Thymus (tissue), 11 donors: ENCODE measurements at regions not wholly inside any gene's neighbourhood (a gene's known extent, or its start where the extent isn't known, plus 50 kb on each side); places are given as distances from the start of the nearest gene placed in this dataset.

Experiments used
- DNase-seq, 9 donors: peaks; one replicate each; pipeline ENCODE4 v3.0.0-alpha.2; 2013; ENCODE audit warnings: low spot score in 9 of 9, low read depth in 6 of 9, missing footprints in 1 of 9
- H3K27ac ChIP-seq, 2 donors: one replicate each; pipeline ENCODE4 v1.5.1; 2013; ENCODE audit warnings: control low read depth in 1 of 2, low read depth in 1 of 2, low read length in 1 of 2, mild to moderate bottlenecking in 1 of 2, moderate library complexity in 1 of 2
- H3K27me3 ChIP-seq, 2 donors: one replicate each; pipeline ENCODE4 v1.5.1; 2013; ENCODE audit warnings: low read length in 1 of 2; ENCODE audit not compliant: control insufficient read depth in 2 of 2, insufficient read depth in 1 of 2
- H3K36me3 ChIP-seq, 2 donors: one replicate each; pipeline ENCODE4 v1.5.1; 2013; ENCODE audit warnings: low read length in 1 of 2, mild to moderate bottlenecking in 1 of 2, moderate library complexity in 1 of 2; ENCODE audit not compliant: control insufficient read depth in 2 of 2, insufficient read depth in 2 of 2
- H3K4me1 ChIP-seq, 2 donors: one replicate each; pipeline ENCODE4 v1.5.1; 2013; ENCODE audit warnings: low read length in 2 of 2; ENCODE audit not compliant: control insufficient read depth in 2 of 2, insufficient read depth in 2 of 2
- H3K4me3 ChIP-seq, 2 donors: one replicate each; pipeline ENCODE4 v1.5.1; 2013; ENCODE audit warnings: low read length in 2 of 2, control low read depth in 1 of 2, mild to moderate bottlenecking in 1 of 2
- H3K9me3 ChIP-seq, 2 donors: one replicate each; pipeline ENCODE4 v1.5.1; 2013; ENCODE audit warnings: low read length in 1 of 2, mild to moderate bottlenecking in 1 of 2; ENCODE audit not compliant: control insufficient read depth in 2 of 2, insufficient read depth in 1 of 2
- WGBS: extraction: QIAGEN DNeasy Blood & Tissue Kit; methylation state at CpG from one replicate; pipeline ENCODE4 v1.1.7; 2013; 5-methylcytosine and 5-hydroxymethylcytosine counted together
- donor health status: healthy.

- no peak overlapping the region for H3K27ac ChIP-seq
- H3K9me3 ChIP-seq, result no peaks in the 10 kb centered on the region
- H3K27me3 ChIP-seq, result no peaks in the 10 kb centered on the region
- 87% methylated on average over 1 of the region's 1 CpG for WGBS
- H3K4me1 ChIP-seq, result no peaks in the 10 kb centered on the region
- H3K36me3 ChIP-seq, result no peaks in the 10 kb centered on the region
- H3K4me3 ChIP-seq, result no peak overlapping the region
- no peak for DNase-seq
These were observed 562.6 kb downstream of the ANXA1 start for GRCh38 chr9:73714294-73714693.

DNA sequence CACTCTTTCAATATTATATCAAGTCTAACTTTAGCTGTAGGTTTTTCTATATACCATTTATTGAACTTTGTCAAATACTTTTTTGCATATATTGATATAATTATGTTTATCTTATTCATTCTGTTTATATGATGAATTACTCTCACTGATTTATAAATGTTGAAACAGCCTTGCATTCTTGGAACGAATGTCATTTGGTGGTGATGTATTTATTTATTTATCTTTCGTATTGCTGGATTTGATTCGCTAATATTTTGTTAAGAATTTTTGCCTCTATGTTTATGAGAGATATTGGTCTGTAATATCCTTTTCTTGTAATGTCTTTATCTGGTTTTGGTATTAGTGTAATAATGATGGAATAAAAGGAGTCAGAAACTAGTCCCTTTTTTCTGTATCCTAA is 563.9 kb downstream of the ANXA1 start:
- DNase-seq, result no peak
- H3K4me1 ChIP-seq, result no peaks in the 10 kb centered on the region
- 93% methylated on average over 3 of the region's 3 CpGs for whole genome bisulfite sequencing
- H3K27me3 ChIP-seq, result no peaks in the 10 kb centered on the region
- H3K9me3 ChIP-seq, result no peaks in the 10 kb centered on the region
- H3K27ac ChIP-seq, result no peak overlapping the region
- no peaks in the 10 kb centered on the region for H3K36me3 ChIP-seq
- no peak overlapping the region for H3K4me3 ChIP-seq

DNA sequence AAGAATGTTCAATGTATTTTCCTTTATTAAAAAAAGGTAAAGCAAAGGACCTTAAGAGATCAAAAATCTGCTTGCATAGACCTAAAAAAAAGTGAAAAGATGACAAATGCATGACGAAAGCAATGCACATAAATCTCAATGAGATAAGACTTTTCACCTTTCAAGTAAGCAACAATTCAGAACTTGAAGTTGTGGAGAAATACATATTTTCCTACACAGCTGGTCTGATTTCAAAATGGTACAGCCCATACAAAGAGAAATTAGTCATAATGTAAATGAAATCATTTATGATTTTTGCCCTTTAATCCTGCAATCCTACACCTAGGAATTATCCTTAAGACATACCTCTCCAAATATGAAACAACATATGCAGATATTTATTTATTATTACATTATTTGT is 568.0 kb downstream of the ANXA1 start:
- Histone ChIP-seq H3K4me3 (no peak overlapping the region), H3K27me3 (no peaks in the 10 kb centered on the region), H3K36me3 (no peaks in the 10 kb centered on the region), H3K4me1 (no peaks in the 10 kb centered on the region), H3K9me3 (peaks cover 0 to 3% of the 10 kb centered on the region in 2 donors), H3K27ac (no peak overlapping the region)
- 94% methylated on average over 1 of the region's 1 CpG for WGBS
- DNase-seq, result no peak

GRCh38 chr9:73720601-73721000 is 568.9 kb downstream of the ANXA1 start:
- no peak overlapping the region for H3K27ac ChIP-seq
- no peaks in the 10 kb centered on the region for H3K27me3 ChIP-seq
- no peak overlapping the region for H3K4me3 ChIP-seq
- WGBS, result 84% methylated on average over 4 of the region's 4 CpGs
- no peaks in the 10 kb centered on the region for H3K36me3 ChIP-seq
- DNase-seq, result no peak
- H3K4me1 ChIP-seq, result no peaks in the 10 kb centered on the region
- H3K9me3 ChIP-seq, result peaks cover 0 to 3% of the 10 kb centered on the region in 2 donors

- Histone ChIP-seq H3K9me3 (no peaks in the 10 kb centered on the region), H3K4me1 (no peaks in the 10 kb centered on the region), H3K27me3 (no peaks in the 10 kb centered on the region), H3K27ac (no peak overlapping the region), H3K4me3 (no peak overlapping the region), H3K36me3 (no peaks in the 10 kb centered on the region)
- DNase-seq, result no peak
- WGBS, result 86% methylated on average over 2 of the region's 2 CpGs
These were observed 584.6 kb downstream of the ANXA1 start for GRCh38 chr9:73736270-73736669.

GRCh38 chr9:73738741-73739530 is 587.3 kb downstream of the ANXA1 start:
- H3K27ac ChIP-seq, result no peak overlapping the region
- 95% methylated on average over 3 of the region's 3 CpGs for WGBS
- no peak overlapping the region for H3K4me3 ChIP-seq
- no peaks in the 10 kb centered on the region for H3K4me1 ChIP-seq
- H3K27me3 ChIP-seq, result no peaks in the 10 kb centered on the region
- no peak for DNase-seq
- no peaks in the 10 kb centered on the region for H3K9me3 ChIP-seq
- H3K36me3 ChIP-seq, result no peaks in the 10 kb centered on the region

GRCh38 chr9:73741316-73741715 is 589.7 kb downstream of the ANXA1 start:
- H3K27me3 ChIP-seq, result no peaks in the 10 kb centered on the region
- H3K4me3 ChIP-seq, result no peak overlapping the region
- no peaks in the 10 kb centered on the region for H3K36me3 ChIP-seq
- DNase-seq, result no peak
- WGBS, result 83% methylated on average over 1 of the region's 1 CpG
- no peaks in the 10 kb centered on the region for H3K9me3 ChIP-seq
- no peaks in the 10 kb centered on the region for H3K4me1 ChIP-seq
- H3K27ac ChIP-seq, result no peak overlapping the region

DNA sequence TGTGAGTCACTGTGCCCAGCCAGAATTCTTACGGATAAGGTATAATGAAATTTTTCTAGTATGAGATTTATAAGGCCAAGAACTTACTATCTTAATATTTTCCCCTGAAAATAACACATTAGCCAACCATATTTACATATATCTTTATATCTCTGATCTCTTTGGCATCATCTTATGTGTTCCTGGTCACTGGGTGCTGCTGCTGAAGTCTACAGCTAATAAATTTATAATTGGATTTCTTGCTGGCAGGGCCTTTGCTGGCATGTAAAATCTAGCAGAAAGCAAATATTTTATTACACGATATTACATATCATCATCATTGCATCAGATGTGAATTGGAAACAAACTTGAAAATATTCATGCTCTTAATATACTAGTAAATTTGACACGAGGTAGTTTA is 590.7 kb downstream of the ANXA1 start:
- Histone ChIP-seq H3K27ac (no peak overlapping the region), H3K27me3 (no peaks in the 10 kb centered on the region), H3K9me3 (no peaks in the 10 kb centered on the region), H3K4me1 (no peaks in the 10 kb centered on the region), H3K4me3 (no peak overlapping the region), H3K36me3 (no peaks in the 10 kb centered on the region)
- 91% methylated on average over 3 of the region's 3 CpGs for WGBS
- DNase-seq, result no peak

DNA sequence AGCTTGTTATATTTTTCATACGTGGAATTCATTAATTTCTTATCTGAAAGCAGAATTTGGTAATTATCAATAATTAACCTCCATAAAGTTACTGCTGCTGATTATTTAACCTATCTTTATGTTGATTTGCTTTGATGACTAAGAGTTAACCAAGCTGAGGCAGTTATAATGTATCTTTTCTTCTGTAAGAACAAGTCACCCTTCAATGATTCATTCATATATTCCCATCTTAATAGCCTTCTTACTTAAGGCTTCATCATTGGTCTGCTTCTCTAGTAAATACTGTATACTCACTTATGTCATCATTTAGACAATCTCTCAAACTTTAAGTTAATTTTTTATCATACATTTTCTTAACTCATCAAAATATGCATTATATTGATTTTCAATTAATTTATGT is 592.2 kb downstream of the ANXA1 start:
- 86% methylated on average over 1 of the region's 1 CpG for WGBS
- Histone ChIP-seq H3K27me3 (no peaks in the 10 kb centered on the region), H3K27ac (no peak overlapping the region), H3K9me3 (no peaks in the 10 kb centered on the region), H3K36me3 (no peaks in the 10 kb centered on the region), H3K4me1 (no peaks in the 10 kb centered on the region), H3K4me3 (no peak overlapping the region)
- DNase-seq, result no peak
